Right ventricle myocardium superior (tissue), 1 donor: ENCODE measurements at regions not wholly inside any gene's neighbourhood (a gene's known extent, or its start where the extent isn't known, plus 50 kb on each side); places are given as distances from the start of the nearest gene placed in this dataset.
"Not testable (repeated sequence)": the region's sequence is repeated elsewhere in the genome, so short reads cannot be mapped to it uniquely, and the experiment has no call there.

Source experiments
- ATAC-seq: fragments of 200-7000 bp; cut with Tn5 transposase; one replicate; pipeline ENCODE4 v1.9.1; 2020; ENCODE audit warnings: mild to moderate bottlenecking; ENCODE audit not compliant: poor library complexity
- DNase-seq: peaks from one replicate; pipeline ENCODE4 v3.0.0-alpha.2; 2020
- intact Hi-C: fragments of 100-400 bp; cut with DNase I; formaldehyde crosslinking; loops from one replicate; pipeline ENCODE4 v1.11.2; 2022
- donor health status: DM: no; HTN: yes; CAD: no; lungs with severe emphysema.

- intact Hi-C loops: no loop called here
- ATAC-seq (no peak), DNase-seq (no peak)
Measured at GRCh38 chr1:14369526-14370213, 228.8 kb upstream of the KAZN start.

GRCh38 chr1:14371771-14372497 is 226.6 kb upstream of the KAZN start:
- intact Hi-C loops: no loop called here
- no peak for ATAC-seq

GRCh38 chr1:14372526-14372925 is 226.0 kb upstream of the KAZN start:
- no peak for DNase-seq
- no peak for ATAC-seq
- intact Hi-C loops: no loop called here

More at GRCh38 chr1:14371771-14372497, 226.6 kb upstream of the KAZN start:
- no peak for DNase-seq

- ATAC-seq: no peak
Measured at GRCh38 chr1:14373081-14373758, 225.3 kb upstream of the KAZN start.

GRCh38 chr1:14375226-14375625 is 223.3 kb upstream of the KAZN start:
- DNase-seq (no peak), ATAC-seq (no peak)
- intact Hi-C loops: no loop called here

More at GRCh38 chr1:14373081-14373758, 225.3 kb upstream of the KAZN start:
- intact Hi-C loops: no loop called here
- no peak for DNase-seq

GRCh38 chr1:14377386-14377785 is 221.1 kb upstream of the KAZN start:
- intact Hi-C loops: no loop called here
- DNase-seq (no peak), ATAC-seq (no peak)

- no peak for ATAC-seq
- no peak for DNase-seq
- intact Hi-C loops: no loop called here
Measured at GRCh38 chr1:14380408-14380807, 218.1 kb upstream of the KAZN start.

GRCh38 chr1:14390816-14391215 is 207.7 kb upstream of the KAZN start:
- intact Hi-C loops: no loop called here
- DNase-seq (no peak), ATAC-seq (no peak)

GRCh38 chr1:14392161-14392858 is 206.2 kb upstream of the KAZN start:
- ATAC-seq (no peak), DNase-seq (no peak)
- intact Hi-C loops: no loop called here

- intact Hi-C loops: no loop called here
- no peak for ATAC-seq
Measured at GRCh38 chr1:14392859-14393365, 205.6 kb upstream of the KAZN start.

GRCh38 chr1:14396100-14396499 is 202.4 kb upstream of the KAZN start:
- ATAC-seq (no peak), DNase-seq (no peak)
- intact Hi-C loops: no loop called here

More at GRCh38 chr1:14392859-14393365, 205.6 kb upstream of the KAZN start:
- DNase-seq: no peak

- intact Hi-C loops: no loop called here
- ATAC-seq (no peak), DNase-seq (no peak)
Measured at GRCh38 chr1:14403961-14404645, 194.4 kb upstream of the KAZN start.

GRCh38 chr1:14404862-14405301 is 193.6 kb upstream of the KAZN start:
- ATAC-seq (no peak), DNase-seq (no peak)
- intact Hi-C loops: no loop called here

GRCh38 chr1:14412235-14412634 is 186.2 kb upstream of the KAZN start:
- intact Hi-C loops: no loop called here
- ATAC-seq (no peak), DNase-seq (no peak)

GRCh38 chr1:14413819-14414490 is 184.5 kb upstream of the KAZN start:
- intact Hi-C loops: no loop called here
- DNase-seq (no peak), ATAC-seq (no peak)

- DNase-seq: no peak
- intact Hi-C loops: no loop called here
- no peak for ATAC-seq
Measured at GRCh38 chr1:14415396-14415795, 183.1 kb upstream of the KAZN start.

GRCh38 chr1:14419778-14420218 is 178.7 kb upstream of the KAZN start:
- ATAC-seq, DNase-seq, intact Hi-C loops: not testable (repeated sequence)

- no peak for ATAC-seq
- intact Hi-C loops: no loop called here
- no peak for DNase-seq
Measured at GRCh38 chr1:14420686-14421085, 177.8 kb upstream of the KAZN start.
